Gastroesophageal sphincter (tissue), 3 donors: ENCODE measurements at regions not wholly inside any gene's neighbourhood (a gene's known extent, or its start where the extent isn't known, plus 50 kb on each side); places are given as distances from the start of the nearest gene placed in this dataset.

Experiments
- CTCF ChIP-seq, 4 experiments: fragments of 200-600 bp in 2 of 4; fragments of 450-650 bp in 2 of 4; sonication (generic) in 1 of 4; IDR thresholded peaks; one replicate each; pipeline ENCODE4 v1.5.1; 2017 to 2019; ENCODE audit warnings: antibody characterized with exemption in 4 of 4, mild to moderate bottlenecking in 2 of 4, moderate library complexity in 2 of 4
- EP300 ChIP-seq: sonication (generic); formaldehyde crosslinking; IDR thresholded peaks from one replicate; pipeline ENCODE4 v1.6.1; 2017; ENCODE audit warnings: antibody characterized with exemption, mild to moderate bottlenecking
- POLR2A ChIP-seq, 2 donors: fragments of 450-650 bp; IDR thresholded peaks; one replicate each; pipeline ENCODE4 v1.6.1; 2017; ENCODE audit warnings: antibody characterized with exemption in 2 of 2, mild to moderate bottlenecking in 2 of 2, moderate library complexity in 1 of 2
- POLR2AphosphoS5 ChIP-seq: sonication (generic); formaldehyde crosslinking; IDR thresholded peaks from one replicate; pipeline ENCODE4 v1.6.1; 2017; ENCODE audit warnings: antibody characterized with exemption

- no peak for TF ChIP-seq CTCF (IDR thresholded peaks at IDR 0.05)
- TF ChIP-seq POLR2A (IDR thresholded peaks at IDR 0.05): no peak
- no peak for TF ChIP-seq EP300
- TF ChIP-seq POLR2AphosphoS5: no peak
Measured at GRCh38 chr2:180175736-180176135, 168.6 kb upstream of the CWC22 start.
